Ovary (tissue), 3 donors: ENCODE measurements at regions not wholly inside any gene's neighbourhood (a gene's known extent, or its start where the extent isn't known, plus 50 kb on each side); places are given as distances from the start of the nearest gene placed in this dataset.

ENCODE experiments used
- CTCF ChIP-seq, 3 donors: fragments of 450-650 bp in 2 of 3; fragments of 200-600 bp in 1 of 3; IDR thresholded peaks; one replicate each; pipeline versions ENCODE4 v1.5.1 to v1.8.0; 2016 to 2022; ENCODE audit warnings: antibody characterized with exemption in 3 of 3, mild to moderate bottlenecking in 1 of 3
- EP300 ChIP-seq: sonication (generic); formaldehyde crosslinking; IDR thresholded peaks from one replicate; pipeline ENCODE4 v1.6.1; 2017; ENCODE audit warnings: antibody characterized with exemption
- donor health status: DM: no; HTN: no; CAD: no.

- TF ChIP-seq CTCF (IDR thresholded peaks at IDR 0.05) (no peak), EP300 (no peak)
Measured at GRCh38 chr20:57831326-57831992, 121.6 kb upstream of the PMEPA1 start.
